ENCODE measurements at regions not wholly inside any gene's neighbourhood (a gene's known extent, or its start where the extent isn't known, plus 50 kb on each side); places are given as distances from the start of the nearest gene placed in this dataset.

- no peak for DNase-seq
Measured at GRCh38 chr6:76342611-76343160, 270.2 kb upstream of the IMPG1 start.

DNA sequence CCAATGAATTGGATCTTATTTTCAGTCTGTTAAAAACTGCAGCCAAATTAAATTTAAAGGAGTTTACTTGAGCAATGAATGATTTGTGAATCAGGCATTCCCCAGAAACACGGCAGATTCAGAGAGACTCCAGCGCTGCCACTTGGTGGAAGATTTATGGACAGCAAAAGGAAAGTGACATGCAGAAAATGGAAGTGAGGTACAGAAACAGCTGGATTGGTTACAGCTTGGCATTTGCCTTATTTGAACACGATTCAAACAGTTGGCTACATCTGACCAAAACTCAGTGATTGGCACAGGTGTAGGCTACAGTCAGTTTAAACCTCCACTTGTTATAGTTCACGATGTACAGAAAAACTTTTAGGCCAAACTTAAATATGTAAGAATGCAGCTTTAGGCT, 257.6 kb upstream of the IMPG1 start:
- no peak for DNase-seq

DNA sequence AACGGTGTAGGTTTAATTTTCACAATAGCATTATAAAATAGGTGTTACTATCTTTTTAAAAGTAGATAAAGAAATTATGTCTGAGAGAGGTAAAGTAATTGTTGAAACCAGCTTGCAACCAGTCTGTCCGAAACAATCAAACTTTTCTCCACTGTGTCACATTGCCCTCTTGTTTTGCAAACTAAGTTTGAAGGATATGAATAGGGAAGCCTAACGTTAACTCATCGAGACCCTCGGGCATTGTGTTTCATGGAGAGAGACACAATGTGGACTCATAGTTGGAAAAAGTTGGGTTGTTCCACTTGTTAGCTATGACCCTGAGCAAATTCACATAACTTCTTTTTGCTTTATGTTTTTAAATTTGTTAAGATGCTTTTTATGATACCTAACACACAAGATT, 254.4 kb upstream of the IMPG1 start:
- no peak for DNase-seq
